ENCODE measurements at regions not wholly inside any gene's neighbourhood (a gene's known extent, or its start where the extent isn't known, plus 50 kb on each side); places are given as distances from the start of the nearest gene placed in this dataset.

DNA sequence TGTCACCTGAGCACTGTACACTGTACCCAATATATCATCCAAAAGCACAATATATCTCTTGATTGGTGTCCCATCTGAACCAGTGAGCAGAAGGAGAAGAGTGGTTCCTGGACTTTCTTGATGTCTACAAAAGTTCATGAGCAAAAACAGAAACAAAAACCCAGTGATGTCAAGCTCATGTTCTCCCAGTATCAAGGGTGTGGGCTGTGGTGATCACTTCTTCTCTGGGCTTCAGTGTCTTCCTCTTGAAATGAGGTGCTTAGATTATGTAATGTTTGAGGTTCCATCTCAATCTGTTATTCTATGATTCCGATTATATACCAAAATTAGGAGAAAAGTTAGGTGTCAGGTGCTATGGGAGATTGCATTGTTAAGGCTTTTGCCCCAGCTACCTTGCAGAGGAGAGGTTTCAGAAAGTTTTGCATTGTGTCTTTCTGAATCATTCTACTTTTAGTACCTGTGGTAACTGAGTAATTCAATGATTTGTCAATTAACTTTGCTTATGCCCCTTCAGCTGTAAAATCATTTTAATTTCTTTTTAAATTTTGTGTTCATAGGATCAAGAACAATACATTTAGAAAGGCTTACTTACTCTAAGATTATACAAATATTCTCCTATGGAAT lies 122.0 kb upstream of the EOMES start:
- TF ChIP-seq, protein P1, sequence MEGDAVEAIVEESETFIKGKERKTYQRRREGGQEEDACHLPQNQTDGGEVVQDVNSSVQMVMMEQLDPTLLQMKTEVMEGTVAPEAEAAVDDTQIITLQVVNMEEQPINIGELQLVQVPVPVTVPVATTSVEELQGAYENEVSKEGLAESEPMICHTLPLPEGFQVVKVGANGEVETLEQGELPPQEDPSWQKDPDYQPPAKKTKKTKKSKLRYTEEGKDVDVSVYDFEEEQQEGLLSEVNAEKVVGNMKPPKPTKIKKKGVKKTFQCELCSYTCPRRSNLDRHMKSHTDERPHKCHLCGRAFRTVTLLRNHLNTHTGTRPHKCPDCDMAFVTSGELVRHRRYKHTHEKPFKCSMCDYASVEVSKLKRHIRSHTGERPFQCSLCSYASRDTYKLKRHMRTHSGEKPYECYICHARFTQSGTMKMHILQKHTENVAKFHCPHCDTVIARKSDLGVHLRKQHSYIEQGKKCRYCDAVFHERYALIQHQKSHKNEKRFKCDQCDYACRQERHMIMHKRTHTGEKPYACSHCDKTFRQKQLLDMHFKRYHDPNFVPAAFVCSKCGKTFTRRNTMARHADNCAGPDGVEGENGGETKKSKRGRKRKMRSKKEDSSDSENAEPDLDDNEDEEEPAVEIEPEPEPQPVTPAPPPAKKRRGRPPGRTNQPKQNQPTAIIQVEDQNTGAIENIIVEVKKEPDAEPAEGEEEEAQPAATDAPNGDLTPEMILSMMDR (IDR thresholded peaks at IDR 0.05) = no peak
- TF ChIP-seq POLR2AphosphoS5 (IDR thresholded peaks at IDR 0.05) (no peak), EP300 (IDR thresholded peaks at IDR 0.05) (no peak), POLR2A (IDR thresholded peaks at IDR 0.05) (no peak)
